CD4-positive, alpha-beta memory T cell (primary cell): ENCODE measurements at regions not wholly inside any gene's neighbourhood (a gene's known extent, or its start where the extent isn't known, plus 50 kb on each side); places are given as distances from the start of the nearest gene placed in this dataset.

Experiments
- CTCF ChIA-PET: fragments of 350-600 bp; sonication (Branson Sonifier 250); formaldehyde crosslinking; loops from one replicate; lab custom pipeline; 2021; ENCODE audit warnings: inconsistent platforms; ENCODE audit not compliant: partially characterized antibody; lab: Charles Lee
- POLR2A ChIA-PET: fragments of 350-600 bp; sonication (Branson Sonifier 250); formaldehyde crosslinking; loops from one replicate; lab custom pipeline; 2021; ENCODE audit not compliant: partially characterized antibody; lab: Charles Lee
- DNase-seq, 5 donors: peaks; one replicate each; pipeline versions ENCODE4 v3.0.0 to v3.0.0-alpha.2; 2020 to 2022; ENCODE audit warnings: mixed read lengths in 1 of 5
- H3K27ac ChIP-seq: one replicate; pipeline ENCODE4 v1.7.0; 2013; ENCODE audit warnings: low read depth, low read length
- H3K27me3 ChIP-seq: 2 replicates; pipeline ENCODE4 v1.7.0; 2013; ENCODE audit warnings: mild to moderate bottlenecking, low read length, moderate library complexity; ENCODE audit not compliant: insufficient read depth
- H3K36me3 ChIP-seq: 2 replicates; pipeline ENCODE4 v1.7.0; 2013; ENCODE audit warnings: mild to moderate bottlenecking, low read length, moderate library complexity; ENCODE audit not compliant: insufficient read depth
- H3K4me1 ChIP-seq: 2 replicates; pipeline ENCODE4 v1.7.0; 2013; ENCODE audit warnings: mild to moderate bottlenecking, low read length, moderate library complexity; ENCODE audit not compliant: insufficient read depth
- H3K4me3 ChIP-seq, 2 donors: one replicate each; pipeline ENCODE4 v1.7.0; 2013; ENCODE audit warnings: low read length in 2 of 2, mild to moderate bottlenecking in 1 of 2
- H3K9me3 ChIP-seq, 2 donors: one replicate each; pipeline ENCODE4 v1.7.0; 2013; ENCODE audit warnings: low read length in 2 of 2, control low read depth in 1 of 2; ENCODE audit not compliant: control insufficient read depth in 1 of 2
- H3K27ac Mint-ChIP-seq, 7 donors: one replicate each; pipeline ENCODE4 v1.8.0; 2020 to 2021; ENCODE audit warnings: mixed read lengths in 7 of 7, mild to moderate bottlenecking in 6 of 7, inconsistent platforms in 3 of 7, moderate library complexity in 3 of 7
- H3K27me3 Mint-ChIP-seq, 2 donors: one replicate each; pipeline ENCODE4 v1.8.0; 2020 to 2021; ENCODE audit warnings: mixed read lengths in 2 of 2
- H3K36me3 Mint-ChIP-seq, 2 donors: one replicate each; pipeline ENCODE4 v1.8.0; 2020 to 2021; ENCODE audit warnings: mixed read lengths in 2 of 2, inconsistent platforms in 1 of 2, mild to moderate bottlenecking in 1 of 2
- H3K4me1 Mint-ChIP-seq, 4 donors: one replicate each; pipeline ENCODE4 v1.8.0; 2020 to 2021; ENCODE audit warnings: mixed read lengths in 4 of 4, mild to moderate bottlenecking in 1 of 4
- H3K4me3 Mint-ChIP-seq, 8 donors: one replicate each; pipeline ENCODE4 v1.8.0; 2020 to 2021; ENCODE audit warnings: mixed read lengths in 8 of 8, mild to moderate bottlenecking in 7 of 8, moderate library complexity in 6 of 8, inconsistent platforms in 3 of 8
- H3K9me3 Mint-ChIP-seq, 8 donors: one replicate each; pipeline ENCODE4 v1.8.0; 2020 to 2021; ENCODE audit warnings: mixed read lengths in 8 of 8, mild to moderate bottlenecking in 5 of 8, inconsistent platforms in 3 of 8, moderate library complexity in 1 of 8
- intact Hi-C: fragments of 100-400 bp; cut with micrococcal nuclease; formaldehyde crosslinking; loops from one replicate; pipeline ENCODE4 v1.15.1; 2023

GRCh38 chr4:129899849-129900248 is 803.9 kb downstream of the C4orf33 start:
- no peaks in the 10 kb centered on the region for H3K36me3 Mint-ChIP-seq
- intact Hi-C loops: no loop called here
- Histone ChIP-seq H3K36me3 (no peaks in the 10 kb centered on the region), H3K4me1 (no peaks in the 10 kb centered on the region), H3K9me3 (no peaks in the 10 kb centered on the region), H3K27ac (no peak overlapping the region), H3K4me3 (no peak overlapping the region), H3K27me3 (no peaks in the 10 kb centered on the region)
- no peaks in the 10 kb centered on the region for H3K27me3 Mint-ChIP-seq
- no peaks in the 10 kb centered on the region for H3K4me1 Mint-ChIP-seq
- peaks cover 0 to 15% (median 10%) of the 10 kb centered on the region in 8 donors for H3K9me3 Mint-ChIP-seq
- H3K27ac Mint-ChIP-seq: no peak overlapping the region
- ChIA-PET POLR2A (no interaction called here), CTCF (no interaction called here)
- no peak overlapping the region for H3K4me3 Mint-ChIP-seq
- DNase-seq: no peak

GRCh38 chr4:129900430-129900953 is 804.5 kb downstream of the C4orf33 start:
- no peaks in the 10 kb centered on the region for H3K27me3 Mint-ChIP-seq
- Histone ChIP-seq H3K4me1 (no peaks in the 10 kb centered on the region), H3K4me3 (no peak overlapping the region), H3K36me3 (no peaks in the 10 kb centered on the region), H3K27ac (no peak overlapping the region), H3K27me3 (no peaks in the 10 kb centered on the region), H3K9me3 (no peaks in the 10 kb centered on the region)
- no peaks in the 10 kb centered on the region for H3K4me1 Mint-ChIP-seq
- no peak overlapping the region for H3K4me3 Mint-ChIP-seq
- H3K9me3 Mint-ChIP-seq: peaks cover 0 to 15% (median 10%) of the 10 kb centered on the region in 8 donors
- no peak overlapping the region for H3K27ac Mint-ChIP-seq
- intact Hi-C loops: no loop called here
- H3K36me3 Mint-ChIP-seq: no peaks in the 10 kb centered on the region
- DNase-seq: no peak
- ChIA-PET CTCF (no interaction called here), POLR2A (no interaction called here)

GRCh38 chr4:129901205-129901604 is 805.3 kb downstream of the C4orf33 start:
- Mint-ChIP-seq H3K27ac (no peak overlapping the region), H3K4me3 (no peak overlapping the region), H3K27me3 (no peaks in the 10 kb centered on the region), H3K9me3 (peaks cover 0 to 15% (median 10%) of the 10 kb centered on the region in 8 donors), H3K4me1 (no peaks in the 10 kb centered on the region), H3K36me3 (no peaks in the 10 kb centered on the region)
- H3K27ac ChIP-seq: no peak overlapping the region
- ChIA-PET CTCF (no interaction called here), POLR2A (no interaction called here)
- no peaks in the 10 kb centered on the region for H3K27me3 ChIP-seq
- no peaks in the 10 kb centered on the region for H3K4me1 ChIP-seq
- no peak for DNase-seq
- H3K36me3 ChIP-seq: no peaks in the 10 kb centered on the region
- intact Hi-C loops: no loop called here
- no peaks in the 10 kb centered on the region for H3K9me3 ChIP-seq
- no peak overlapping the region for H3K4me3 ChIP-seq

- H3K9me3 ChIP-seq: no peaks in the 10 kb centered on the region
Measured at GRCh38 chr4:129903861-129904260, 807.9 kb downstream of the C4orf33 start.

GRCh38 chr4:129905256-129905655 is 809.3 kb downstream of the C4orf33 start:
- H3K36me3 ChIP-seq: no peaks in the 10 kb centered on the region
- no peaks in the 10 kb centered on the region for H3K4me1 ChIP-seq
- no peaks in the 10 kb centered on the region for H3K9me3 ChIP-seq
- no peaks in the 10 kb centered on the region for H3K36me3 Mint-ChIP-seq
- no peak overlapping the region for H3K27ac ChIP-seq
- H3K27me3 ChIP-seq: no peaks in the 10 kb centered on the region
- DNase-seq: no peak
- no peak overlapping the region for H3K27ac Mint-ChIP-seq
- H3K27me3 Mint-ChIP-seq: no peaks in the 10 kb centered on the region
- H3K4me3 Mint-ChIP-seq: no peak overlapping the region
- no peaks in the 10 kb centered on the region for H3K4me1 Mint-ChIP-seq
- CTCF ChIA-PET: no interaction called here
- intact Hi-C loops: no loop called here
- POLR2A ChIA-PET: no interaction called here
- no peak overlapping the region for H3K4me3 ChIP-seq
- peaks cover 0 to 22% (median 10%) of the 10 kb centered on the region in 8 donors for H3K9me3 Mint-ChIP-seq

More at GRCh38 chr4:129903861-129904260, 807.9 kb downstream of the C4orf33 start:
- POLR2A ChIA-PET: no interaction called here
- Mint-ChIP-seq H3K27me3 (no peaks in the 10 kb centered on the region), H3K4me1 (no peaks in the 10 kb centered on the region), H3K27ac (no peak overlapping the region), H3K9me3 (peaks cover 0 to 19% (median 9%) of the 10 kb centered on the region in 8 donors), H3K4me3 (no peak overlapping the region), H3K36me3 (no peaks in the 10 kb centered on the region)
- intact Hi-C loops: no loop called here
- Histone ChIP-seq H3K4me1 (no peaks in the 10 kb centered on the region), H3K4me3 (no peak overlapping the region), H3K36me3 (no peaks in the 10 kb centered on the region), H3K27me3 (no peaks in the 10 kb centered on the region), H3K27ac (no peak overlapping the region)
- DNase-seq: no peak
- CTCF ChIA-PET: no interaction called here

GRCh38 chr4:129908117-129908516 is 812.2 kb downstream of the C4orf33 start:
- Histone ChIP-seq H3K27ac (no peak overlapping the region), H3K27me3 (no peaks in the 10 kb centered on the region), H3K4me3 (no peak overlapping the region), H3K4me1 (no peaks in the 10 kb centered on the region), H3K9me3 (no peaks in the 10 kb centered on the region), H3K36me3 (no peaks in the 10 kb centered on the region)
- DNase-seq: no peak
- CTCF ChIA-PET: no interaction called here
- no peak overlapping the region for H3K4me3 Mint-ChIP-seq
- H3K36me3 Mint-ChIP-seq: no peaks in the 10 kb centered on the region
- peaks cover 0 to 11% (median 6%) of the 10 kb centered on the region in 8 donors for H3K9me3 Mint-ChIP-seq
- no peaks in the 10 kb centered on the region for H3K4me1 Mint-ChIP-seq
- no peaks in the 10 kb centered on the region for H3K27me3 Mint-ChIP-seq
- H3K27ac Mint-ChIP-seq: no peak overlapping the region
- POLR2A ChIA-PET: no interaction called here
- intact Hi-C loops: no loop called here

- Mint-ChIP-seq H3K27ac (no peak overlapping the region), H3K4me3 (no peak overlapping the region), H3K27me3 (no peaks in the 10 kb centered on the region), H3K9me3 (peaks cover 0 to 4% (median 0%) of the 10 kb centered on the region in 8 donors), H3K4me1 (no peaks in the 10 kb centered on the region), H3K36me3 (no peaks in the 10 kb centered on the region)
- no peak overlapping the region for H3K4me3 ChIP-seq
- CTCF ChIA-PET: no interaction called here
- no peaks in the 10 kb centered on the region for H3K9me3 ChIP-seq
- H3K4me1 ChIP-seq: no peaks in the 10 kb centered on the region
- H3K27ac ChIP-seq: no peak overlapping the region
- H3K36me3 ChIP-seq: no peaks in the 10 kb centered on the region
- DNase-seq: no peak
- H3K27me3 ChIP-seq: no peaks in the 10 kb centered on the region
- intact Hi-C loops: no loop called here
- POLR2A ChIA-PET: no interaction called here
Measured at GRCh38 chr4:129916991-129917390, 821.0 kb downstream of the C4orf33 start.

- ChIA-PET CTCF (no interaction called here), POLR2A (no interaction called here)
- no peaks in the 10 kb centered on the region for H3K9me3 ChIP-seq
- intact Hi-C loops: no loop called here
- no peaks in the 10 kb centered on the region for H3K36me3 ChIP-seq
- H3K27ac ChIP-seq: no peak overlapping the region
- no peaks in the 10 kb centered on the region for H3K4me1 ChIP-seq
- no peaks in the 10 kb centered on the region for H3K27me3 ChIP-seq
- H3K36me3 Mint-ChIP-seq: no peaks in the 10 kb centered on the region
- peaks cover 0 to 4% (median 0%) of the 10 kb centered on the region in 8 donors for H3K9me3 Mint-ChIP-seq
- H3K4me3 Mint-ChIP-seq: no peak overlapping the region
- H3K4me3 ChIP-seq: no peak overlapping the region
- DNase-seq: no peak
- no peaks in the 10 kb centered on the region for H3K27me3 Mint-ChIP-seq
- H3K4me1 Mint-ChIP-seq: no peaks in the 10 kb centered on the region
- H3K27ac Mint-ChIP-seq: no peak overlapping the region
Measured at GRCh38 chr4:129917651-129918050, 821.7 kb downstream of the C4orf33 start.
